ENCODE measurements at regions not wholly inside any gene's neighbourhood (a gene's known extent, or its start where the extent isn't known, plus 50 kb on each side); places are given as distances from the start of the nearest gene placed in this dataset.

DNA sequence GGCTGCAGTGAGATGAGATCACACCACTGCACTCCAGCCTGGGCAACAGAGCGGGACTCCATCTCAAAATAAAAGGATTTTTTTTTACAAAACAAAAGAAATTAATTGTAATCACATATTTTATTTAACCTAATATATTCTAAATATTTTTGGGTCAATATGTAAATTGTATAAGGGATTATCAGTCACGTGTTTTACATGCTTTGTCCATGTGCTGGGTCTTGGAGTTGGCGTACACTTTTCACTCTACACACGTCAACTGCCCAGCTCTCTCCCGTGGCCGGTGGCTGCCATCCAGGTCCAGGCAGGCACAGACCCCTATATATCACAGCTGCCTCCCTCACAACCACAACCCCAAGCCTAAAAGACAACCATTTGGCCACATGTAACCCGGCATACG is 68.1 kb downstream of the RBFOX3 start:
- no peak overlapping the region for H3K4me3 Mint-ChIP-seq
- TF ChIP-seq, protein P1, sequence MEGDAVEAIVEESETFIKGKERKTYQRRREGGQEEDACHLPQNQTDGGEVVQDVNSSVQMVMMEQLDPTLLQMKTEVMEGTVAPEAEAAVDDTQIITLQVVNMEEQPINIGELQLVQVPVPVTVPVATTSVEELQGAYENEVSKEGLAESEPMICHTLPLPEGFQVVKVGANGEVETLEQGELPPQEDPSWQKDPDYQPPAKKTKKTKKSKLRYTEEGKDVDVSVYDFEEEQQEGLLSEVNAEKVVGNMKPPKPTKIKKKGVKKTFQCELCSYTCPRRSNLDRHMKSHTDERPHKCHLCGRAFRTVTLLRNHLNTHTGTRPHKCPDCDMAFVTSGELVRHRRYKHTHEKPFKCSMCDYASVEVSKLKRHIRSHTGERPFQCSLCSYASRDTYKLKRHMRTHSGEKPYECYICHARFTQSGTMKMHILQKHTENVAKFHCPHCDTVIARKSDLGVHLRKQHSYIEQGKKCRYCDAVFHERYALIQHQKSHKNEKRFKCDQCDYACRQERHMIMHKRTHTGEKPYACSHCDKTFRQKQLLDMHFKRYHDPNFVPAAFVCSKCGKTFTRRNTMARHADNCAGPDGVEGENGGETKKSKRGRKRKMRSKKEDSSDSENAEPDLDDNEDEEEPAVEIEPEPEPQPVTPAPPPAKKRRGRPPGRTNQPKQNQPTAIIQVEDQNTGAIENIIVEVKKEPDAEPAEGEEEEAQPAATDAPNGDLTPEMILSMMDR (IDR thresholded peaks at IDR 0.05; ENCODE audit: unreplicated experiment), result no peak
- no peaks in the 10 kb centered on the region for H3K36me3 Mint-ChIP-seq
- DNase-seq (ENCODE audit: low spot score in 2 of 2, unreplicated experiment in 2 of 2), result no peak
- H3K27ac Mint-ChIP-seq, result no peak overlapping the region
- peaks cover 3% of the 10 kb centered on the region for H3K4me1 Mint-ChIP-seq
- H3K27me3 Mint-ChIP-seq (ENCODE audit: low read depth), result peaks cover 58% of the 10 kb centered on the region
- H3K9me3 Mint-ChIP-seq, result no peaks in the 10 kb centered on the region

DNA sequence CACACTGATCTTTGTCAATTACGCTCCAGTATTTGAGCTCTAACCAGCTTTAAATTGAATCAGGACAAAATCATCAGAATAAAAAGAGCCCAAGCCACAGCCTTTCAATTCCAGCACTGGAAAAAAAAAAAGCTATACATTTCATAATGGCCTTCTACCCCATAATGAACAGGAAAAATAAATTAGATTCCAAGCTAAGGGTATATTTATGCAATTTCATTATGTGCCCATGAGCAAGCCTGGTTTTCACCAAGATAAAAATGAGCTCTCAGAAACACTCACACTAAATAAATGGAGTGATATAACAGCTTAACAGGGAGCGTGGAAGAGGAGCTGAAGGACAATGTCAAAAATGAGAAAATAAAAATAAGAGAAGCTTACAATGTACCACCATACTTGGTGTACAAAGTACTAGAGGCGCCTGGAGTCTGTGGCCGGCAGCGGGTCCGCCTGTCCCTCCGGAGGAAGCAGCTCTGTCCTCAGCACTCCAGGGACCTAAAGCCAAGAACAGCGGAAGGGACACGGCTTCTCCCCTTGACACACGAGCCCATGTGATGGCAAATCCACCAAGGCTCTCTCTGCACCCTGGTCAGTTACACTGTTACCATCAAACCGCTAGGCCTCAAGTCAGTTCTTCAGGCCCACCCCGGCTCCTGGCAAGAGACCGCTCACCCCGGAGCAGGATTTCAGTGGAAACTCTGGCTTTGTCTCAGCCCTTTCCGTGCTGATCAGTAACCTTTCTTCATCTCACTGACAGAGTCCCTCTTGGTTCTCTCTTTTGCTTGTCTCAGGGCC is 69.6 kb downstream of the RBFOX3 start:
- Mint-ChIP-seq H3K36me3 (no peaks in the 10 kb centered on the region), H3K9me3 (no peaks in the 10 kb centered on the region), H3K4me3 (no peak overlapping the region), H3K27ac (no peak overlapping the region), H3K4me1 (peaks cover 3% of the 10 kb centered on the region), H3K27me3 (ENCODE audit: low read depth) (peaks cover 50% of the 10 kb centered on the region)
- TF ChIP-seq, protein P1 (IDR thresholded peaks at IDR 0.05; ENCODE audit: unreplicated experiment), result no peak
- no peak for DNase-seq (ENCODE audit: low spot score in 2 of 2, unreplicated experiment in 2 of 2)

DNA sequence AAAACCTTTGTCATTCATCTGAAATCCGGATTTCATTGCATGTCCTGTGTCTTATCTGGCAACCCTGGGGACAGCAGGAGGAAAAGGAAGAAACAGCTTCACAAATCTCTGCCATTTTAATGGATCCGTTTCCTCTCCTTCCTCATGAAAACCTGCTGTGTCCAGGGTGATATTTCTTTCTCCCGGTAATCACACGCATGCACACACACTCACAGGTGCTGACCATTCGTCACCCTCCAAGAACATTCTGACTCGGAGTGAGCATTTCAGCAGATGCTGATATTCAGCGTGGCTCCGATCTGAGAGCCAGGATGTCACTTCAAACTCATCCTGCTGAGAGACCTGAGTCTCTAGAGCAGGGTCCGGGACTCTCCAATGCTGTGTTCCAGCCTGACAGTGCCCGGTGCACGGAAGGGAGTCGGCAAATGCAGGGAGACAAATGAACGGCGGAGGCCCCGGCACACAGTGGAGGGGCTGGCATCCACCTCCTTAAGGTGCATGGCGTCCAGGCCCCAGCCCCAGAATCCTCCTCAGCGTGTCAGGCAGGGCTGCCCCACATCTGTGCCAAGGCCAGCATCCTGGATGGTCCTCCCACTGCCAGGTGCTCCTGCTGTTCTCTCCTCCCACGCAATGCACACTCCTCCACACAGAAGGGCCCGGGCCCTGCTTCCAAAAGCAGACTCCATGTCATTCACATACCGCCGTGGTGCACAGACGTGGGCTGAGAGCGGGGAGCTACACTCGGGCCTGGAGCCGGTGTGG is 70.7 kb downstream of the RBFOX3 start:
- Mint-ChIP-seq H3K4me1 (peaks cover 3% of the 10 kb centered on the region), H3K27ac (no peak overlapping the region), H3K36me3 (no peaks in the 10 kb centered on the region), H3K27me3 (ENCODE audit: low read depth) (peaks cover 39% of the 10 kb centered on the region), H3K4me3 (no peak overlapping the region), H3K9me3 (no peaks in the 10 kb centered on the region)
- no peak for DNase-seq (ENCODE audit: low spot score in 2 of 2, unreplicated experiment in 2 of 2)
- TF ChIP-seq, protein P1 (IDR thresholded peaks at IDR 0.05; ENCODE audit: unreplicated experiment), result no peak

DNA sequence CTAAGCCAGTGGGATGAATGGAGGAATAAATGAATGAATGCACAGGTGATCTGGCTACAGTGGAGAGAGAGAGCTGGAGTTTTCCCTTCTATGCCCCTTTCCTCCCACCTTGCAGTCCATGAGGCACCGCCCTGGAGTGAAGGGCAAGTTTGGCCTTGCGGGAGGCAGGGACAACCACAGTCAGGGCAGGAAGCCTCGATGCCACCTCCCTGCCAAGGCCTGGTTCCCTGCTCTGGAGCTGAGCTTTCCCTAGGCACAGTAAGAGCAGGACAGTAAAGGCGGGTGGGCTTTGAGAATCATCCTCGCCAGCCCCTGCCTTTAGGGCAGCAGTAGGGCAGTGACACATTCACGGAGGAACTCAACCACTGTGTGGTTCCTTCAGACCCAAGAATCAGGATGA is 72.6 kb downstream of the RBFOX3 start:
- H3K27ac Mint-ChIP-seq, result no peak overlapping the region
- H3K9me3 Mint-ChIP-seq, result no peaks in the 10 kb centered on the region
- H3K27me3 Mint-ChIP-seq (ENCODE audit: low read depth), result peaks cover 25% of the 10 kb centered on the region
- H3K4me3 Mint-ChIP-seq, result no peak overlapping the region
- peaks cover under 1% of the 10 kb centered on the region for H3K4me1 Mint-ChIP-seq
- no peak for DNase-seq (ENCODE audit: low spot score in 2 of 2, unreplicated experiment in 2 of 2)
- H3K36me3 Mint-ChIP-seq, result no peaks in the 10 kb centered on the region
- TF ChIP-seq, protein P1 (IDR thresholded peaks at IDR 0.05; ENCODE audit: unreplicated experiment), result no peak

DNA sequence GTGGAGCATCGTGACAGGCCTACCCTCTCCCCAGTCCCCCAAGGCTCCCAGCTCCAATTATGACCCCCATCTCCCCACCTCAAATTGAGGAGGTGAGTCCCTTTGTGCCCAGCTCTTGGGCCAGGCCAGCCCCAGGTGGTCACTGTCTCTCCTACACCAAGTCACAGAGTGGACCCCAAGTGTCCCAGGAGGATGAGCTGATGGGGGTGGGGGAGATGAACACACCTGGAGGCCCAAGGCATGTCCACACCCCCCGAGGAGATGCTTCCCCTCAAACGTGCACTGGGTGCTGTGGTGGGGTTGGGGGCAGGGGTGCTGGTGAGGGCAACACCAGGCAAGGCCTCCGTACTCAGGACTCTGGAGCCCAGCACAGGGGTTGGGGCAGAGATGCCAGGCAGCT is 73.2 kb downstream of the RBFOX3 start:
- no peaks in the 10 kb centered on the region for H3K9me3 Mint-ChIP-seq
- H3K4me3 Mint-ChIP-seq, result no peak overlapping the region
- no peaks in the 10 kb centered on the region for H3K4me1 Mint-ChIP-seq
- no peaks in the 10 kb centered on the region for H3K36me3 Mint-ChIP-seq
- H3K27me3 Mint-ChIP-seq (ENCODE audit: low read depth), result peaks cover 21% of the 10 kb centered on the region
- no peak overlapping the region for H3K27ac Mint-ChIP-seq
- DNase-seq (ENCODE audit: low spot score in 2 of 2, unreplicated experiment in 2 of 2), result no peak
- TF ChIP-seq, protein P1 (IDR thresholded peaks at IDR 0.05; ENCODE audit: unreplicated experiment), result no peak
